Gastroesophageal sphincter (tissue), 3 donors: ENCODE measurements at regions not wholly inside any gene's neighbourhood (a gene's known extent, or its start where the extent isn't known, plus 50 kb on each side); places are given as distances from the start of the nearest gene placed in this dataset.

Experiments
- CTCF ChIP-seq, 4 experiments: fragments of 200-600 bp in 2 of 4; fragments of 450-650 bp in 2 of 4; sonication (generic) in 1 of 4; IDR thresholded peaks; one replicate each; pipeline ENCODE4 v1.5.1; 2017 to 2019; ENCODE audit warnings: antibody characterized with exemption in 4 of 4, mild to moderate bottlenecking in 2 of 4, moderate library complexity in 2 of 4
- EP300 ChIP-seq: sonication (generic); formaldehyde crosslinking; IDR thresholded peaks from one replicate; pipeline ENCODE4 v1.6.1; 2017; ENCODE audit warnings: antibody characterized with exemption, mild to moderate bottlenecking
- POLR2A ChIP-seq, 2 donors: fragments of 450-650 bp; IDR thresholded peaks; one replicate each; pipeline ENCODE4 v1.6.1; 2017; ENCODE audit warnings: antibody characterized with exemption in 2 of 2, mild to moderate bottlenecking in 2 of 2, moderate library complexity in 1 of 2
- POLR2AphosphoS5 ChIP-seq: sonication (generic); formaldehyde crosslinking; IDR thresholded peaks from one replicate; pipeline ENCODE4 v1.6.1; 2017; ENCODE audit warnings: antibody characterized with exemption

- no peak for TF ChIP-seq CTCF (IDR thresholded peaks at IDR 0.05)
- no peak for TF ChIP-seq POLR2A (IDR thresholded peaks at IDR 0.05)
- no peak for TF ChIP-seq EP300
- TF ChIP-seq POLR2AphosphoS5, result no peak
These were observed 967.8 kb upstream of the SORCS1 start for GRCh38 chr10:108132303-108132702.
